Thoracic aorta (tissue), 2 donors: ENCODE measurements at regions not wholly inside any gene's neighbourhood (a gene's known extent, or its start where the extent isn't known, plus 50 kb on each side); places are given as distances from the start of the nearest gene placed in this dataset.

Experiments used
- ATAC-seq: fragments of 150-250 bp; one replicate; pipeline ENCODE4 v1.8.0; 2017; ENCODE audit warnings: low read depth; ENCODE audit not compliant: insufficient number of reproducible peaks, low FRiP score
- DNase-seq: peaks from one replicate; pipeline ENCODE4 v3.0.0-alpha.2; 2020; ENCODE audit warnings: low spot score
- H3K27ac ChIP-seq, 2 donors: fragments of 200-600 bp; sonication (generic); 1 replicate in 1 of 2; 2 replicates in 1 of 2; pipeline ENCODE4 v1.5.1; 2016; ENCODE audit warnings: mild to moderate bottlenecking in 2 of 2, moderate library complexity in 2 of 2
- H3K27me3 ChIP-seq: fragments of 200-600 bp; sonication (generic); replicated peaks from 2 replicates; pipeline ENCODE4 v1.6.0; 2016; ENCODE audit warnings: mild to moderate bottlenecking; ENCODE audit not compliant: insufficient read depth
- H3K36me3 ChIP-seq: fragments of 200-600 bp; sonication (generic); one replicate; pipeline ENCODE4 v1.5.1; 2016
- H3K4me1 ChIP-seq, 2 donors: fragments of 200-600 bp; sonication (generic); 1 replicate in 1 of 2; 2 replicates in 1 of 2; pipeline versions ENCODE4 v1.5.1 to v1.6.0; 2016; ENCODE audit warnings: low read depth in 2 of 2, mild to moderate bottlenecking in 1 of 2; ENCODE audit not compliant: control insufficient read depth in 1 of 2
- H3K4me3 ChIP-seq: fragments of 200-600 bp; sonication (generic); 2 replicates; pipeline ENCODE4 v1.5.1; 2016; ENCODE audit warnings: mild to moderate bottlenecking
- H3K9me3 ChIP-seq: fragments of 200-600 bp; sonication (generic); 2 replicates; pipeline ENCODE4 v1.5.1; 2016
- TF ChIP-seq, protein P1 (sequence below): fragments of 200-600 bp; sonication (generic); IDR thresholded peaks from one replicate; pipeline ENCODE4 v1.5.1; 2019; ENCODE audit warnings: antibody characterized with exemption

DNA sequence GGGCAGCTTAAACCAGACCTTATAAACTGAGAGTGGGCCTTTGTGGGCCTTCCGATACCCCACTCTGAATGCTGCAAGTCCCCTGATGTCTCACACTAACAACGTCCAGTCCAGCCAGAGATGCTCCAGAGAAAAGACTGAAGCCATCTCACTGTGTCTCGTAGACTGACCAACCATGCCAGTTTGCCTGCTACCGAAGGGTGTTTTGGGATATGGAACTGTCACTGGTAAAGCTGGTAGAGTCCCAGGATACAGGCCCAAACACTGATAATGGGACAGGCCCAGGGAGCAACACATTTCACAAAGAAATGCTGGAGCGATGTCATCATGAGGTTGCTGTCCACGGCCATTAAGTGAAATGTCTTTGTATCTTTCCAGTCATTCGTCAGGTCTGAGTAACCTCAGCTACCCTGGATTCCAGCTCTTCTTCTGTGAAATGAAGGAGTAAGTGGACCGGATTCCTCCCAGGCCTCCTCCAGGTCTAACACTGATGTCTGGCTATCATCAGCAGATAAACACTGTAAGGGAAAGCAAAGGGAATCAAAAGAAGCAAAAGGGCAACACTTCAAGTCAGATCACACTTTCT, 81.6 kb downstream of the SLC5A7 start:
- H3K4me3 ChIP-seq: no peak overlapping the region
- no peak for ATAC-seq
- TF ChIP-seq, protein P1, sequence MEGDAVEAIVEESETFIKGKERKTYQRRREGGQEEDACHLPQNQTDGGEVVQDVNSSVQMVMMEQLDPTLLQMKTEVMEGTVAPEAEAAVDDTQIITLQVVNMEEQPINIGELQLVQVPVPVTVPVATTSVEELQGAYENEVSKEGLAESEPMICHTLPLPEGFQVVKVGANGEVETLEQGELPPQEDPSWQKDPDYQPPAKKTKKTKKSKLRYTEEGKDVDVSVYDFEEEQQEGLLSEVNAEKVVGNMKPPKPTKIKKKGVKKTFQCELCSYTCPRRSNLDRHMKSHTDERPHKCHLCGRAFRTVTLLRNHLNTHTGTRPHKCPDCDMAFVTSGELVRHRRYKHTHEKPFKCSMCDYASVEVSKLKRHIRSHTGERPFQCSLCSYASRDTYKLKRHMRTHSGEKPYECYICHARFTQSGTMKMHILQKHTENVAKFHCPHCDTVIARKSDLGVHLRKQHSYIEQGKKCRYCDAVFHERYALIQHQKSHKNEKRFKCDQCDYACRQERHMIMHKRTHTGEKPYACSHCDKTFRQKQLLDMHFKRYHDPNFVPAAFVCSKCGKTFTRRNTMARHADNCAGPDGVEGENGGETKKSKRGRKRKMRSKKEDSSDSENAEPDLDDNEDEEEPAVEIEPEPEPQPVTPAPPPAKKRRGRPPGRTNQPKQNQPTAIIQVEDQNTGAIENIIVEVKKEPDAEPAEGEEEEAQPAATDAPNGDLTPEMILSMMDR: no peak
- no peaks in the 10 kb centered on the region for H3K27me3 ChIP-seq
- no peaks in the 10 kb centered on the region for H3K9me3 ChIP-seq
- H3K36me3 ChIP-seq: no peaks in the 10 kb centered on the region
- no peaks in the 10 kb centered on the region for H3K4me1 ChIP-seq
- DNase-seq: no peak
- no peak overlapping the region for H3K27ac ChIP-seq

- Histone ChIP-seq H3K27me3 (no peaks in the 10 kb centered on the region), H3K36me3 (no peaks in the 10 kb centered on the region), H3K9me3 (no peaks in the 10 kb centered on the region), H3K4me3 (no peak overlapping the region), H3K4me1 (no peaks in the 10 kb centered on the region), H3K27ac (no peak overlapping the region)
- ATAC-seq (no peak), DNase-seq (no peak)
- TF ChIP-seq, protein P1: no peak
Measured at GRCh38 chr2:108069515-108070310, 83.4 kb downstream of the SLC5A7 start.

- no peak overlapping the region for H3K4me3 ChIP-seq
- no peaks in the 10 kb centered on the region for H3K9me3 ChIP-seq
- TF ChIP-seq, protein P1: no peak
- no peaks in the 10 kb centered on the region for H3K27me3 ChIP-seq
- no peaks in the 10 kb centered on the region for H3K36me3 ChIP-seq
- ATAC-seq (no peak), DNase-seq (no peak)
- H3K27ac ChIP-seq: no peak overlapping the region
- H3K4me1 ChIP-seq: no peaks in the 10 kb centered on the region
Measured at GRCh38 chr2:108073415-108074072, 87.2 kb downstream of the SLC5A7 start.

DNA sequence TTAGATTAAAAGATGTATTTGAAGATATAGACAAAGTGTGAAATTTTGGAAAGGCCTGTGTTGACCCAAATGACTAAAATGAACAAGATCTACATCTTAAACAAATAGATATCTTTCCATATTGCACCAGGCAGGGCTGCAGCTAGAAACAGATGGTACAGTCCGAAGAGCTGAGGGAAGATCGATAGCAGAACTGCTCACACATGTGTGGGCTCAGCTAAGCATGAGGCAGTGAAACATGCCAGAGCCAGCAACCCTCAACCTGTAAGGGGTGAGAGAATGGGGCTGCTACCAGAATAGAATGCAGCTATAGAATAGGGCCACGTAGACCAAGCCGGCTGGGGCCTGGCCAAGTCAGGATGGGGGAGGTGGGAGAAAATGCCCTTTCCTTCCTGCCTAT, 87.8 kb downstream of the SLC5A7 start:
- Histone ChIP-seq H3K27me3 (no peaks in the 10 kb centered on the region), H3K9me3 (no peaks in the 10 kb centered on the region), H3K4me1 (no peaks in the 10 kb centered on the region), H3K27ac (no peak overlapping the region), H3K36me3 (no peaks in the 10 kb centered on the region), H3K4me3 (no peak overlapping the region)
- TF ChIP-seq, protein P1: no peak
- DNase-seq: no peak
- ATAC-seq: no peak

- no peak overlapping the region for H3K27ac ChIP-seq
- no peak for ATAC-seq
Measured at GRCh38 chr2:108074946-108075345, 88.6 kb downstream of the SLC5A7 start.

More at GRCh38 chr2:108074946-108075345, 88.6 kb downstream of the SLC5A7 start:
- H3K4me3 ChIP-seq: no peak overlapping the region
- H3K9me3 ChIP-seq: no peaks in the 10 kb centered on the region
- TF ChIP-seq, protein P1: no peak
- DNase-seq: no peak
- no peaks in the 10 kb centered on the region for H3K4me1 ChIP-seq
- no peaks in the 10 kb centered on the region for H3K36me3 ChIP-seq
- H3K27me3 ChIP-seq: no peaks in the 10 kb centered on the region
